Endodermal cell (in vitro differentiated cells): ENCODE measurements at regions not wholly inside any gene's neighbourhood (a gene's known extent, or its start where the extent isn't known, plus 50 kb on each side); places are given as distances from the start of the nearest gene placed in this dataset.

Source experiments
- DNase-seq: peaks from one replicate; pipeline ENCODE4 v3.0.0-alpha.2; 2017
- H3K27ac ChIP-seq: 2 replicates; pipeline ENCODE4 v1.5.1; 2013; ENCODE audit warnings: mild to moderate bottlenecking, low read depth, low read length, moderate library complexity
- H3K27me3 ChIP-seq: 2 replicates; pipeline ENCODE4 v1.6.1; 2013; ENCODE audit warnings: mild to moderate bottlenecking, low read length, moderate library complexity; ENCODE audit not compliant: insufficient read depth, control insufficient read depth, poor library complexity, severe bottlenecking
- H3K36me3 ChIP-seq: 2 replicates; pipeline ENCODE4 v1.7.0; 2013; ENCODE audit warnings: mild to moderate bottlenecking, low read length, moderate library complexity; ENCODE audit not compliant: control insufficient read depth, insufficient read depth
- H3K4me1 ChIP-seq: one replicate; pipeline ENCODE4 v1.7.0; 2013; ENCODE audit warnings: low read length; ENCODE audit not compliant: control insufficient read depth, insufficient read depth
- H3K4me3 ChIP-seq: 2 replicates; pipeline ENCODE4 v1.5.1; 2013; ENCODE audit warnings: mild to moderate bottlenecking, low read length, moderate library complexity
- H3K9ac ChIP-seq: 2 replicates; pipeline ENCODE4 v1.6.1; 2013; ENCODE audit warnings: mild to moderate bottlenecking, low read length, moderate library complexity; ENCODE audit not compliant: poor library complexity, severe bottlenecking; ENCODE audit errors: extremely low read depth
- H3K9me3 ChIP-seq: 2 replicates; pipeline ENCODE4 v1.6.1; 2013; ENCODE audit warnings: mild to moderate bottlenecking, low read length, moderate library complexity; ENCODE audit not compliant: control insufficient read depth
- H3K27ac Mint-ChIP-seq: 2 replicates; pipeline ENCODE4 v1.8.0; 2020; ENCODE audit warnings: mixed read lengths
- H3K27me3 Mint-ChIP-seq: 2 replicates; pipeline ENCODE4 v1.8.0; 2021; ENCODE audit warnings: mild to moderate bottlenecking, mixed read lengths; ENCODE audit not compliant: insufficient read depth
- H3K36me3 Mint-ChIP-seq: 2 replicates; pipeline ENCODE4 v1.8.0; 2020; ENCODE audit warnings: low read depth, mixed read lengths
- H3K4me1 Mint-ChIP-seq: 2 replicates; pipeline ENCODE4 v1.8.0; 2020; ENCODE audit warnings: mixed read lengths
- H3K4me3 Mint-ChIP-seq: 2 replicates; pipeline ENCODE4 v1.8.0; 2020; ENCODE audit warnings: mild to moderate bottlenecking, moderate library complexity, mixed read lengths
- H3K9me3 Mint-ChIP-seq: 2 replicates; pipeline ENCODE4 v1.8.0; 2020; ENCODE audit warnings: mild to moderate bottlenecking, mixed read lengths
- WGBS, 2 experiments: methylation state at CpG; one replicate each; pipeline versions ENCODE4 v1.1.5 to v1.1.7; 2013; ENCODE audit warnings: missing lambda C conversion rate in 2 of 2, mixed read lengths in 1 of 2; ENCODE audit not compliant: insufficient coverage in 1 of 2, insufficient read length in 1 of 2; 5-methylcytosine and 5-hydroxymethylcytosine counted together
- TF ChIP-seq, protein P1 (sequence below): fragments of 200-600 bp; sonication (generic); conservative IDR thresholded peaks from 2 replicates; pipeline ENCODE4 v1.5.0; 2021; ENCODE audit warnings: antibody characterized with exemption, mild to moderate bottlenecking

DNA sequence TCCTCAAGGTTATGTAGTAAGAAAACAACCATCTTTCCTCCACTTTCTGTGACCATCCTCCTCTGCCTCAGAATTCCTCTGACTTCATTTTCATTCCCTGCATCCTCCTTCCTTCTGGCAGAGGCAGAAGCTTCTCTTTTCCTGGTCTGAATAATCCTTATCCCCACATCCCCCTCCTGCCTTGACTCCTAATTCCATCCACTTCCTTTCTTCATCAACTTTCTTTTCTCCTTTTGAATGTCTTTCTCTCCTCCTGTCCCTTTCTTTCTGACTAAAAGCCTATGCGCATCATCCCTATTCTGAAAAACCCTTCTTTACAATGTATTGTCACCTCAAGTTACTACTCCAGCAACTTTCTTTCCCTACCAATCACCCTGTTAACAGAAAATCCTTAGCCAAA lies 79.0 kb downstream of the CDO1 start:
- H3K27me3 Mint-ChIP-seq, result no peaks in the 10 kb centered on the region
- no peaks in the 10 kb centered on the region for H3K9me3 ChIP-seq
- WGBS, 2 experiments, result 88 to 95% methylated on average over 1 of the region's 1 CpG
- peaks cover 19% of the 10 kb centered on the region for H3K4me1 Mint-ChIP-seq
- H3K36me3 Mint-ChIP-seq, result no peaks in the 10 kb centered on the region
- H3K4me3 ChIP-seq, result no peak overlapping the region
- no peaks in the 10 kb centered on the region for H3K9me3 Mint-ChIP-seq
- no peak overlapping the region for H3K27ac Mint-ChIP-seq
- no peaks in the 10 kb centered on the region for H3K36me3 ChIP-seq
- TF ChIP-seq, protein P1, sequence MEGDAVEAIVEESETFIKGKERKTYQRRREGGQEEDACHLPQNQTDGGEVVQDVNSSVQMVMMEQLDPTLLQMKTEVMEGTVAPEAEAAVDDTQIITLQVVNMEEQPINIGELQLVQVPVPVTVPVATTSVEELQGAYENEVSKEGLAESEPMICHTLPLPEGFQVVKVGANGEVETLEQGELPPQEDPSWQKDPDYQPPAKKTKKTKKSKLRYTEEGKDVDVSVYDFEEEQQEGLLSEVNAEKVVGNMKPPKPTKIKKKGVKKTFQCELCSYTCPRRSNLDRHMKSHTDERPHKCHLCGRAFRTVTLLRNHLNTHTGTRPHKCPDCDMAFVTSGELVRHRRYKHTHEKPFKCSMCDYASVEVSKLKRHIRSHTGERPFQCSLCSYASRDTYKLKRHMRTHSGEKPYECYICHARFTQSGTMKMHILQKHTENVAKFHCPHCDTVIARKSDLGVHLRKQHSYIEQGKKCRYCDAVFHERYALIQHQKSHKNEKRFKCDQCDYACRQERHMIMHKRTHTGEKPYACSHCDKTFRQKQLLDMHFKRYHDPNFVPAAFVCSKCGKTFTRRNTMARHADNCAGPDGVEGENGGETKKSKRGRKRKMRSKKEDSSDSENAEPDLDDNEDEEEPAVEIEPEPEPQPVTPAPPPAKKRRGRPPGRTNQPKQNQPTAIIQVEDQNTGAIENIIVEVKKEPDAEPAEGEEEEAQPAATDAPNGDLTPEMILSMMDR, result no peak
- no peaks in the 10 kb centered on the region for H3K4me1 ChIP-seq
- no peaks in the 10 kb centered on the region for H3K27me3 ChIP-seq
- H3K4me3 Mint-ChIP-seq, result no peak overlapping the region
- no peak for DNase-seq
- H3K27ac ChIP-seq, result no peak overlapping the region
- no peak overlapping the region for H3K9ac ChIP-seq

DNA sequence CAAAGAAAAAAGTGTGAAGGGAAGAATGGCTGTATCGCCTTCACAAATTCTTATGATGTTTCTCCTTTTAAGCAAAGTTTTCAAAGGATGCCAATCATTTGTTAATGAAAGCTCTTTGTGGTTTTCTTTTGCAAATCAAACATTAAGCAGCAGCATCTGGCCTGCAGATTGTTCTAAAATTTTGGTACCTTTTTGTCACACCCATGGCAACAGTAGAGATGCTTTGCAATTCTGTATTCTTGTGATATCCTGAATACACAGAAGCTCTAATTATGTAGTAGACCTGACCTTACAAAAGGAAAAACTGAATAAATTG lies 79.8 kb downstream of the CDO1 start:
- H3K27me3 ChIP-seq, result no peaks in the 10 kb centered on the region
- H3K27ac Mint-ChIP-seq, result no peak overlapping the region
- WGBS, 2 experiments, result 78% methylated on average over 1 of the region's 1 CpG; no CpG with 5 or more reads in 1 of the 2 experiments
- H3K4me3 Mint-ChIP-seq, result no peak overlapping the region
- no peaks in the 10 kb centered on the region for H3K36me3 Mint-ChIP-seq
- DNase-seq, result no peak
- H3K4me3 ChIP-seq, result no peak overlapping the region
- no peaks in the 10 kb centered on the region for H3K27me3 Mint-ChIP-seq
- no peak overlapping the region for H3K9ac ChIP-seq
- no peaks in the 10 kb centered on the region for H3K36me3 ChIP-seq
- peaks cover 19% of the 10 kb centered on the region for H3K4me1 Mint-ChIP-seq
- H3K27ac ChIP-seq, result peak overlapping the region; percentile 42
- no peaks in the 10 kb centered on the region for H3K9me3 Mint-ChIP-seq
- no peaks in the 10 kb centered on the region for H3K4me1 ChIP-seq
- no peaks in the 10 kb centered on the region for H3K9me3 ChIP-seq
- TF ChIP-seq, protein P1, result no peak

DNA sequence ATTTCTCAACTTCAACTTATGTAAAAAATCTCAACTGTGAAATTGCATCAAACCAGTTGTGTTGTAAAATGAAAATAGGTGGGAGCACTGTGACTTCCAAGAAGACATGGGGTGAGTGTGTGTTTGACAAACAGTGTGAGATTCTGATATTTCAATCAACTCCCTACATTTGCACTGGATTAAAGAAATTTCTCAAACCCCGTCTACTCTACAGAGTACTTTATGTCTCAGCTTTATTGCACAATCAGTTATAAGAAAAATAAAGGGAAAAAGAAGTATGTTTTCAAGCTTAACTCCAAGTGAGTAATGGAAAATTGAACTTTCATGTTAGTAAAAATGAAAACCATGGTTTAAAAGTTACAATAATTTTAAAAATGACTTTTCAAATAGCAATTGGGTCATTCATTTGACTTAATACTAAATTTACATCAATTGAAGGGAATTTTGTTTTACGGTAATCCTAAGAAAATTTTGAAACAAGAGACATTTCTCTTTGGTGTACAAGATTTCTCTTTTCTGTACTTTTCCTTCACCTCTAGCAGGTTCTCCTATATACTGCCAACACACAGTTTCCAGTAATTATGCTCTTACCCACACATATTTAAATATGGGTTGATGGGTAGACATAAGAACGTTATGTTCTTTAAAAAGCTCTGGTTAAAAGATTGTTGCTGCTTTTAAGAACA lies 80.3 kb downstream of the CDO1 start:
- peak overlapping the region; percentile 42 for H3K27ac ChIP-seq

More for the DNA sequence above, 80.3 kb downstream of the CDO1 start:
- no peak for DNase-seq
- Histone ChIP-seq H3K4me1 (no peaks in the 10 kb centered on the region), H3K9ac (no peak overlapping the region), H3K36me3 (no peaks in the 10 kb centered on the region), H3K9me3 (no peaks in the 10 kb centered on the region), H3K27me3 (no peaks in the 10 kb centered on the region), H3K4me3 (no peak overlapping the region)
- H3K36me3 Mint-ChIP-seq, result no peaks in the 10 kb centered on the region
- H3K4me3 Mint-ChIP-seq, result no peak overlapping the region
- peaks cover 19% of the 10 kb centered on the region for H3K4me1 Mint-ChIP-seq
- 33 to 60% methylated on average over 1 to 2 of the region's 3 CpGs for WGBS, 2 experiments
- no peaks in the 10 kb centered on the region for H3K27me3 Mint-ChIP-seq
- TF ChIP-seq, protein P1, result no peak
- H3K9me3 Mint-ChIP-seq, result no peaks in the 10 kb centered on the region
- H3K27ac Mint-ChIP-seq, result no peak overlapping the region
